ENCODE measurements at regions not wholly inside any gene's neighbourhood (a gene's known extent, or its start where the extent isn't known, plus 50 kb on each side); places are given as distances from the start of the nearest gene placed in this dataset.
"Not testable (repeated sequence)": the region's sequence is repeated elsewhere in the genome, so short reads cannot be mapped to it uniquely, and the experiment has no call there.

DNA sequence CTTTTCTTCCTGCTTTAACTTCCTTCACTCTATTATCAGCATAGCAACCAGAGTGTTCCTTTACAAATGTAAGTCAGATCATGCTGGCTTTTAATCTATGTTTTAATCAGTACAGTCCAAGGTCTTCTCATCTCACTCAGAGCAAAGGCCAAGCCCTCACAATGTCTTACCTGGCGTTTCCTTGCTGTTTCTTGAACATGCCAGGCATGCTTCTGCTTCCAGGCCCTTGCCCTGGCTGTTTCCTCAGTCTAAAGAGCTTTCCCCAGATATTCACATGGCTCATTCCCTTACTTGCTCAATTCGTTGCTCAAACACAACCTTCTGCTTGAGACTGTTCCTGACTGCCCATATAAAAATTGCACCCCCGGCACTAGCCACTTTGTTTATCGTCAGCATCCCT is 121.7 kb upstream of the GLRA1 start:
- DNase-seq (ENCODE audit: low read depth): no peak

DNA sequence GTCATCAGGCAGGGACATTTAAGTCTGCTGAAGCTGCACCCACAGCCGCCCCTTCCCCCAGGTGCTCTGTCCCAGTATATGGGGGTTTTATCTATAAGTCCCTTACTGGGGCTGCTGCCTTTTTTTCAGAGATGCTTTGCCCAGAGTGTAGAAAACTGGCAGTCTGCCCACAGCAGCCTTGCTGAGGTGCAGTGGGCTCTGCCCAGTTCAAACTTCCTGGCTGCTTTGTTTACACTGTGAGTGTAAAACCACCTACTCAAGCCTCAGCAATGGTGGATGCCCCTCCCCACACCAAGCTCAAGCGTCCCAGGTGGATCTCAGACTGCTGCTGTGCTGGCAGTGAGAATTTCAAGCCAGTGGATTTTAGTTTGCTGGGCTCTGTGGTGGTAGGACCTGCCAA is 114.2 kb upstream of the GLRA1 start:
- DNase-seq (ENCODE audit: low read depth): not testable (repeated sequence)

DNA sequence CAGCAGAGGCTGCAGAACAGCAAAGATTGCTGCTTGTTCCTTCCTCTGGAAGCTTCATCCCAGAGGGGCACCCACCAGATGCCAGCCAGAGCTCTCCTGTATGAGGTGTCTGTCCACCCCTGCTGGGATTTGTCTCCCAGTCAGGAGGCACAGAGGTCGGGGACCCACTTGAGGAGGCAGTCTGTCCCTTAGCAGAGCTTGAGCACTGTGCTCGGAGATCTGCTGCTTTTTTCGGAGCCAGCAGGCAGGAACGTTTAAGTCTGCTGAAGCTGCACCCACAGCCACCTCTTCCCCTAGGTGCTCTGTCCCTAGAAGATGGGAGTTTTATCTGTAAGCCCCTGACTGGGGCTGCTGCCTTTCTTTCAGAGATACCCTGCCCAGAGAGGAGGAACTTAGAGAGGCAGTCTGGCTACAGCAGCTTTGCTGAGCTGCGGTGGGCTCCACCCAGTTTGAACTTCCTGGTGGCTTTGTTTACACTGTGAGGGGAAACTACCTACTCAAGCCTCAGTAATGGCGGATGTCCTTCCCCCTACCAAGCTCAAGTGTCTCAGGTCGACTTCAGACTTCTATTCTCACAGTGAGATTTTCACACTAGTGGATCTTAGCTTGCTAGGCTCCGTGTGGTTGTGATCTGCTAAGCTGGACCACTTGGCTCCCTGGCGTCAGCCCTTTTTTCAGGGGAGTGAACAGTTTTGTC is 101.8 kb upstream of the GLRA1 start:
- not testable (repeated sequence) for DNase-seq (ENCODE audit: low read depth)

DNA sequence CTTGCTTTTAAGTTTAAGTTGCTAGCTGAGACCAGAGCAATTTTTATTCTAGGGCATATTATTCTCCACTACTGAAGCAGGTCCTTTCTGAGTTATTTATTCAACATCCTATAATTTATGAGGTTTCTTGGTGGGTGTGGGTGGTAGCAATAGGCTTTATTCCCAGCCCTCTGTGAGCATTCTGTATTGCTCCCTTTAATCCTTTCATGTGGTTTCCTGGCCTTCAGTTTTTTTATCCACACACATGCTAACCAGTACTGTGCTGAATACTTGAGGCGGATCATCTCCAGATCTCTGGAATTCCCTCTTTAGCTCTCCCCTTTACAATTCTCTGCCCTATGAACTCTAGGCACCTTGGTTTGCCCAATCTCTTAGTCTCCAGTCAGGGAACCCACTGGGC is 91.8 kb upstream of the GLRA1 start:
- DNase-seq (ENCODE audit: low read depth): no peak

DNA sequence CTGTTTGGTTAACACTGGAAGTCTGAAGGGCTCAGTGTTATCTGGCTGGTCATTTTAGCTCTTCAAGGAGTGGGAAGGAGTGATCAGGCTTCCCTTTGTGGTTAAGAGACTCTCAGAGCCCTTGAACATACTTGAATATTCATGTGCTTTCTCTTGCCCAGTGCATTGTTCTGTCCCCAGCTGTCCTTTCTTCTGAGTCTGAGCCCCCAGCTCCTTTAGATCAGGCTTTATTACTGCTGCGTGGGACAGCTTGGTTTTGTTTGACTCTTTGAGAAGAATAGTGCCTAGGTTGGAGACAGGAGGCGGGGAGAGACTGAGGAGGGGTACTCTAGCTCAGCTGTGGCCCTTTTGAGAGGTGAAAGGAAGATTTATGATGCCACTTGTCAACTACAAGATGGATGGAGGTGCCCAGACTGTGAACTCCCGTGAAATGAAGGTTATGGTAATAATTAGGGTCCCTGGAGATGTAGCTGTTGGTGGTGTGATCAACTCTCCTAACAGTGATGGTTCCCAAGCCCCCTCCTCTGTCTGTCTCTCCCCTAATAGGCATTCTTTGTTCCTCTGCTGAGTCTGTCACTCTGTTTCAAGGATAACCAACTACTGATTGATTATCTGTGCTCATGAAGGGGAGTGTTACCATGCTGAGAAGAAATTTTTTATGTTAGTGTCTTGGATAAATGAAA is 83.1 kb upstream of the GLRA1 start:
- DNase-seq (ENCODE audit: low read depth): no peak

DNA sequence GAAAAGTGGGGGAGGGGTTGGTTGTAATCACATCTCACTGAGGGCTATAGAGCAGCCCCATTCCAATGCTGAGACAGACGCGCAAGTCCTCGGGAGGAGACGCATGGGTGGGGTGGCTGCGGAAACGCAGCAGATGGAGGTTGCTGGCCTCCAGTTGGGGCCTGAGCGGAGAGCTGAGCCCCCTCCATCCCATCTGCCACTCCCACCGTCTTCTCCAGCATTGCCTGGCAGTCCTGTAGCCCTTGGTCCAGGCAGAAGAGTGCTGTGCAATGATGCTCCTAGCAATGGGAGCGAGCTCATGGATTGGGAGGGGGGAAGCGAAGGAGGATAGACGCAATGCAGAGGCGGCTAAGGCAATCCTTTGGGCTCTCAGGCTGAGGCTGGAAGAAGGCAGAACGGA is 79.4 kb upstream of the GLRA1 start:
- no peak for DNase-seq (ENCODE audit: low read depth)
